LoVo (cell line): ENCODE measurements at regions not wholly inside any gene's neighbourhood (a gene's known extent, or its start where the extent isn't known, plus 50 kb on each side); places are given as distances from the start of the nearest gene placed in this dataset.

ENCODE experiments used
- DNase-seq: peaks from one replicate; pipeline ENCODE4 v3.0.0-alpha.2; 2016; ENCODE audit warnings: low spot score

GRCh38 chr2:8089596-8089995 lies 592.3 kb upstream of the ID2 start:
- no peak for DNase-seq

GRCh38 chr2:8090748-8091700 lies 590.8 kb upstream of the ID2 start:
- DNase-seq, result peak; percentile 11

- DNase-seq, result no peak
Observed at GRCh38 chr2:8094526-8094925, 587.3 kb upstream of the ID2 start.

GRCh38 chr2:8095978-8096377 lies 585.9 kb upstream of the ID2 start:
- DNase-seq, result no peak

GRCh38 chr2:8096484-8096883 lies 585.4 kb upstream of the ID2 start:
- no peak for DNase-seq

GRCh38 chr2:8098476-8099266 lies 583.2 kb upstream of the ID2 start:
- DNase-seq, result no peak

GRCh38 chr2:8099267-8099582 lies 582.6 kb upstream of the ID2 start:
- no peak for DNase-seq

GRCh38 chr2:8101614-8102277 lies 580.1 kb upstream of the ID2 start:
- no peak for DNase-seq

- DNase-seq, result no peak
Observed at GRCh38 chr2:8102470-8102869, 579.4 kb upstream of the ID2 start.

- no peak for DNase-seq
Observed at GRCh38 chr2:8103085-8103708, 578.7 kb upstream of the ID2 start.

- no peak for DNase-seq
Observed at GRCh38 chr2:8107150-8107549, 574.7 kb upstream of the ID2 start.

- DNase-seq, result no peak
Observed at GRCh38 chr2:8107621-8108378, 574.1 kb upstream of the ID2 start.

- DNase-seq, result no peak
Observed at GRCh38 chr2:8110716-8111115, 571.1 kb upstream of the ID2 start.

- no peak for DNase-seq
Observed at GRCh38 chr2:8111193-8111592, 570.7 kb upstream of the ID2 start.

GRCh38 chr2:8115456-8115855 lies 566.4 kb upstream of the ID2 start:
- DNase-seq, result no peak

- DNase-seq, result no peak
Observed at GRCh38 chr2:8115966-8116365, 565.9 kb upstream of the ID2 start.

GRCh38 chr2:8116661-8117060 lies 565.2 kb upstream of the ID2 start:
- no peak for DNase-seq

- DNase-seq, result no peak
Observed at GRCh38 chr2:8118940-8119781, 562.7 kb upstream of the ID2 start.

- no peak for DNase-seq
Observed at GRCh38 chr2:8119782-8120505, 561.9 kb upstream of the ID2 start.

GRCh38 chr2:8120506-8120860 lies 561.4 kb upstream of the ID2 start:
- DNase-seq, result no peak
